ENCODE measurements at regions not wholly inside any gene's neighbourhood (a gene's known extent, or its start where the extent isn't known, plus 50 kb on each side); places are given as distances from the start of the nearest gene placed in this dataset.

DNA sequence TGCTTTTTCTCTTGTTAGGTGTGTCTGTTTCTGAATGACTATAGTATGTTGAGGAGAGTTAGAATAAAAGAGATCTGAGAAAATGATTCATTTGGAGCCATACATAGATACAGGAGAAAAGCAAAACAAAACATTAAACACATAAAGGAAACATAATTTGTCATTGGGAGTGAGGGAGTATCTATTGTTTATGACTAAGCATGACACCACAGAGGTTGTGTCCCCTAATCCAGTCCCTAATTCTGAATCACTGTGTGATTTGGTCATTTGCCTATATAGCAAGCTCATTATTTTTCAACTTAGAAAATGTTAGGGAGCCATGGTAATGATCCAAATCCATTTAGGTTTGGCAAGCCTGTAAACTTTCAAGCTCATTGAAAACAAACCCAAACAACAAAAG is 132.3 kb upstream of the BMPER start:
- TF ChIP-seq POLR2AphosphoS5 (IDR thresholded peaks at IDR 0.05; ENCODE audit: low read depth, low read length) (no peak), SIN3A (IDR thresholded peaks at IDR 0.05; ENCODE audit: borderline replicate concordance, insufficient read depth, low read length) (no peak), TAF1 (IDR thresholded peaks at IDR 0.05; ENCODE audit: borderline replicate concordance, insufficient read depth, low read length) (no peak), FOXP2 (optimal IDR thresholded peaks at IDR 0.05; ENCODE audit: borderline replicate concordance, extremely low read depth, extremely low read length, insufficient read depth) (no peak)
- TF ChIP-seq, protein P1, sequence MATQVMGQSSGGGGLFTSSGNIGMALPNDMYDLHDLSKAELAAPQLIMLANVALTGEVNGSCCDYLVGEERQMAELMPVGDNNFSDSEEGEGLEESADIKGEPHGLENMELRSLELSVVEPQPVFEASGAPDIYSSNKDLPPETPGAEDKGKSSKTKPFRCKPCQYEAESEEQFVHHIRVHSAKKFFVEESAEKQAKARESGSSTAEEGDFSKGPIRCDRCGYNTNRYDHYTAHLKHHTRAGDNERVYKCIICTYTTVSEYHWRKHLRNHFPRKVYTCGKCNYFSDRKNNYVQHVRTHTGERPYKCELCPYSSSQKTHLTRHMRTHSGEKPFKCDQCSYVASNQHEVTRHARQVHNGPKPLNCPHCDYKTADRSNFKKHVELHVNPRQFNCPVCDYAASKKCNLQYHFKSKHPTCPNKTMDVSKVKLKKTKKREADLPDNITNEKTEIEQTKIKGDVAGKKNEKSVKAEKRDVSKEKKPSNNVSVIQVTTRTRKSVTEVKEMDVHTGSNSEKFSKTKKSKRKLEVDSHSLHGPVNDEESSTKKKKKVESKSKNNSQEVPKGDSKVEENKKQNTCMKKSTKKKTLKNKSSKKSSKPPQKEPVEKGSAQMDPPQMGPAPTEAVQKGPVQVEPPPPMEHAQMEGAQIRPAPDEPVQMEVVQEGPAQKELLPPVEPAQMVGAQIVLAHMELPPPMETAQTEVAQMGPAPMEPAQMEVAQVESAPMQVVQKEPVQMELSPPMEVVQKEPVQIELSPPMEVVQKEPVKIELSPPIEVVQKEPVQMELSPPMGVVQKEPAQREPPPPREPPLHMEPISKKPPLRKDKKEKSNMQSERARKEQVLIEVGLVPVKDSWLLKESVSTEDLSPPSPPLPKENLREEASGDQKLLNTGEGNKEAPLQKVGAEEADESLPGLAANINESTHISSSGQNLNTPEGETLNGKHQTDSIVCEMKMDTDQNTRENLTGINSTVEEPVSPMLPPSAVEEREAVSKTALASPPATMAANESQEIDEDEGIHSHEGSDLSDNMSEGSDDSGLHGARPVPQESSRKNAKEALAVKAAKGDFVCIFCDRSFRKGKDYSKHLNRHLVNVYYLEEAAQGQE (IDR thresholded peaks at IDR 0.05; ENCODE audit: insufficient read depth in 1 of 2, low read depth in 2 of 2, low read length in 2 of 2), result no peak

All from PFSK-1 (cell line).